HG03439 (cell line): ENCODE measurements at regions not wholly inside any gene's neighbourhood (a gene's known extent, or its start where the extent isn't known, plus 50 kb on each side); places are given as distances from the start of the nearest gene placed in this dataset.
"Not testable (repeated sequence)": the region's sequence is repeated elsewhere in the genome, so short reads cannot be mapped to it uniquely, and the experiment has no call there.

Experiments
- ATAC-seq: cut with Tn5 transposase; IDR thresholded peaks from one replicate; pipeline ENCODE4 v1.9.1; 2021; ENCODE audit warnings: mild to moderate bottlenecking, moderate library complexity; ENCODE audit not compliant: unreplicated experiment

GRCh38 chr14:34381304-34381703 lies 80.7 kb downstream of the SPTSSA start:
- not testable (repeated sequence) for ATAC-seq

GRCh38 chr14:34380471-34380845 lies 81.6 kb downstream of the SPTSSA start:
- no peak for ATAC-seq

- ATAC-seq, result no peak
Observed at GRCh38 chr14:34379816-34380470, 82.1 kb downstream of the SPTSSA start.

DNA sequence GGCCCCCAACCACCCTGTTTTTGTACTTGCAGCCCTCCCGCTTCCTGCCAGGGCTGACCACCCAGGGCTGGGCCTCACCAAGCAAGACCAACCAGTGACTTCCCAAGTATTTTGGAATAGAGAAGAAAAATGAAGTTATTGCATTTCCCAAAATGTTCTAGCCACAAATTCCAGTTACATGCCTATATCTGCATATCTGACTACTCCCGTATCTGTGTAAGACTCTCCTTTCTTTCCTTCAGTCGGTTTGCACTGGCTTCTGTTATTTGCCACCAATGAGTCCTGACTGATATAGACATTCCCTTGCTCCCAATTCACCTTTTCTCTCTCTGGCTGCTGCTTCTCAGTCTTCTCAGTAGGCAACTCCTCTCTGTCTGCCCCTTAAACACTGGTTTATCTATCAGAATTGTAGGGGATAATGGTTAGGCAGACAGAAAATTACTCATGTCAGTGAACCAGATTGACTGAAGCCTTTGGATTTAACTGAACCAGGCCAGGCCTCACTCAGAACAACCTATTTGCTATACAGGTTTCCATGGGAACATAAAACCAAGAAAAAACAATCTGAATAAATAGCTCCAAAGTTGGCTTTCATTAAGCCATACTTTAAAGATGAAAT lies 85.3 kb downstream of the SPTSSA start:
- ATAC-seq, result no peak

GRCh38 chr14:34374998-34375740 lies 86.9 kb downstream of the SPTSSA start:
- no peak for ATAC-seq

GRCh38 chr14:34373191-34373590 lies 88.8 kb downstream of the SPTSSA start:
- ATAC-seq, result no peak

DNA sequence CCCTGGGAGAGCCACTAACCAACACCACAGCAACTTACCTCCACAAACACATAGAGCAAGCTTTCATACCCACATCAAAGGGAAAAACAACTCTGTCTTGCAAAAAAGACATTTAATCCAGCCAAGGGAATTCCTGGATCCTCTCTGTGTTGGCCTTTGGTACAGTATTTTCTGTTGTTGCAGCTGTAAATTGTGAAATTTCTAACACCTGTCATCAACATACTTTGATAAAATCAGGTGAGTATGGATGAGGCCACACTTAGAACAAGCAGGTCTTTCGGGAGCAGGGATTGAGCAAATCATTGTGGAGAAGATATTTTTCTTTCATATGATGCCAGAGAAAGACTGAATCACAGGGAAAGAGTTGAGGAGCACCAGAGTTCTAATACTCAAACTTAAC lies 89.3 kb downstream of the SPTSSA start:
- ATAC-seq, result no peak

DNA sequence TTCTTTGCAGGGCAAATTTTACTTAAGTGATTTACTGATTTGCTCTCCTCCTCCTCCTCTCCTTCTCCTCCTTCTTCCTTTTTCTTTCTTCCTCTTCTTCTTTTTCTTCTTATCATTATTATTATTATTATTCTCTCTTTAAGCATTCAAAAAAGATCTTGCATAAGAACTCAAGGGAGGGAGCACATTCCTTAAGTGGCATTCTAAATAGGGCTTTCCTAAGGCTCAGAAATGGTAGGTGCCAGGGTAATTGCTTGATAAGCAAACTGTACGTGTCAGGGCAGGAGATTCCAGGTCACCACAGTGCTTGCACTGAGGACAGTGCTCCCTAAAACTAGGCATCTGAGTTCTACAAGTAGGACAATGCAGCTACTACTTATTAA lies 92.4 kb downstream of the SPTSSA start:
- ATAC-seq, result no peak

GRCh38 chr14:34368971-34369647 lies 92.9 kb downstream of the SPTSSA start:
- ATAC-seq, result no peak

GRCh38 chr14:34368115-34368970 lies 93.7 kb downstream of the SPTSSA start:
- no peak for ATAC-seq

- ATAC-seq, result no peak
Observed at GRCh38 chr14:34365309-34365915, 96.6 kb downstream of the SPTSSA start.

DNA sequence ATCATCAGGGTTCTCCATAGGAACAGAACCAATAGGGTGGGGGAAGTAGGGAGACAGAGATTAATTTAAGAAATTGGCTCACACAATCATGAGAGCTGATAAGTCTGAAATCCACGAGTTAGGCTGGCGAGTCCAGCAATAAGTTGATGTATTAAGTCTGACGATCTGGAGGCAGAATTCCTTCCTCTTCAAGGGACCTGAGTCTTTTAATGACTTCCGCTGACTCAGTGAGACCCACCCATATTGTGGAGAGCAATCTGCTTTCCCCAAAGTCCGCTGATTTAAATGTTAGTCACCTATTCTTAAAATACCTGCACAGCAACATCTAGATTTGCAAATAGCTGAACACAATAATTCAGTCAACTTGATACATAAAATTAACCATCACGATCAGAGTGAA lies 97.8 kb downstream of the SPTSSA start:
- ATAC-seq, result no peak

DNA sequence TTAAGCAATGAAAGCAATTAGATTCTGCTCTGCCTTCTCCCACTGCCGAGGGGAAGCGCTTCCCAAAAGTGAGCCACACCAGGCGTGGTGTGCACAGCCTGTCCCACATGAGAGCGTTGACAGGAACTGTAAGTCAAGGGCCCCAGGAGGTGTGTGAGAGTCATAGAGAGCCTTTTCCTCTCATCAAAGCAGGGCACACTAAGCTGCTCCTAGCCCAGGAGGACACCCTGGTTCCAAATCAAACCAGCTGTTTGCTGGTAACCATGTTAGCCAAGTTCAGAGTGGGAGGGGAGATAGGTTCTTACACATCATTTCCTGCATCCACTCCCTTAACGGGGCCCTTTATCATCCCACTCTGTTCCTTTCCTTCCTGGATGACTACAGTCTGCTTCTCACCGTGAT lies 98.3 kb downstream of the SPTSSA start:
- ATAC-seq, result no peak

- ATAC-seq, result no peak
Observed at GRCh38 chr14:34362641-34363251, 99.3 kb downstream of the SPTSSA start.

DNA sequence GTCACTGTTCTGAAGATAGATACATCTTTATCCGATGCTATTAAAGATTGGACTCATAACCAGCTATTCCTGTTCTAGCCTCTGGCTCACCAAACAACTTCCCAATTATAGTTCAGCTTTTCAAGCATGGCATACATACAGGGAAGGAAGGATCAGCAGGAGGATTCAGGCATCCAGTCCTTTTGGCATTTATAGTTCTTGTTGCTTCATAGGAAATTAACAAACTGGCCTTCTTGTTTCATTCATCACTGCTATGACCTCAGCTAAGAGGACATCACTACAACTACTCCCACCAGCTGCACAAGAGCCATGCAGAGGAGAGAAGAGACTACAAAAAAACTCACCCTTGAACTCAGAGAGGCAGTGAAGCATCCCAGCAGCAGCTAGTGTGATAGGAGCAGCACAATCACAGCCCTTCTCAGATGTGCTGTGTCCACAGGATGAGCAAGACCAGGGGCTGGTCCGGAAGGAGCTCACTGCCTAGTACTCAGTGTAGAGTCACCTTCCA lies 100.5 kb downstream of the SPTSSA start:
- ATAC-seq, result no peak

GRCh38 chr14:34359420-34360117 lies 102.5 kb downstream of the SPTSSA start:
- no peak for ATAC-seq

- no peak for ATAC-seq
Observed at GRCh38 chr14:34356264-34356654, 105.8 kb downstream of the SPTSSA start.

GRCh38 chr14:34355584-34356263 lies 106.3 kb downstream of the SPTSSA start:
- ATAC-seq, result no peak

DNA sequence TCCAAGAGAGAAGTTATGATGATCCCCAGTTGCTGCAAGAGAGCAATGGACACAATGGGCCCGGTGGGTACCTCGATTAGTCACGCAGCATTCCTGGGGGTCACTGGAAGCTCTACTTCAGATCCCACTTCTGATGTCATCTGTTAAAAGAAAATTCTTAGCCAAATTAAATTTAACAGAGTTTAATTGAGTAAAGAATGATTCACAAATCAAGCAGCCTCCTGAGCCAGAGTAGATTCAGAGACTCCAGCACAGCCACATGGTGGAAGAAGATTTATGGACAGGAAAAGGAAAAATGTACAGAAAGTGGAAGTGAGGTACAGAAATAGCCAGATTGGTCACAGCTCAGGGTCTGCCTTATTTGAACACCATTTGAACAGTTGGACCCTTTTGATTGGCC lies 107.5 kb downstream of the SPTSSA start:
- no peak for ATAC-seq
